GM13977 (cell line): ENCODE measurements at regions not wholly inside any gene's neighbourhood (a gene's known extent, or its start where the extent isn't known, plus 50 kb on each side); places are given as distances from the start of the nearest gene placed in this dataset.
"Not testable (repeated sequence)": the region's sequence is repeated elsewhere in the genome, so short reads cannot be mapped to it uniquely, and the experiment has no call there.

Source experiments
- DNase-seq: peaks from one replicate; pipeline ENCODE4 v3.0.0; 2012; ENCODE audit warnings: low spot score
- CTCF ChIP-seq: IDR thresholded peaks from 2 replicates; pipeline ENCODE4 v1.5.1; 2012; ENCODE audit warnings: mild to moderate bottlenecking, control low read depth; ENCODE audit not compliant: insufficient read depth; ENCODE audit errors: extremely low read depth, missing control alignments
- in situ Hi-C: fragments of 300-500 bp; cut with MboI; formaldehyde crosslinking; loops from one replicate; pipeline ENCODE4 v1.12.0; 2022; ENCODE audit warnings: low sequenced_read_pairs, low pct_unique_long_range_greater_than_20kb, mixed read lengths, inconsistent platforms; ENCODE audit not compliant: unreplicated experiment

GRCh38 chr2:242046206-242046826 is 176.8 kb downstream of the RTP5 start:
- in situ Hi-C loops: no loop called here
- no peak for DNase-seq
- no peak for TF ChIP-seq CTCF

DNA sequence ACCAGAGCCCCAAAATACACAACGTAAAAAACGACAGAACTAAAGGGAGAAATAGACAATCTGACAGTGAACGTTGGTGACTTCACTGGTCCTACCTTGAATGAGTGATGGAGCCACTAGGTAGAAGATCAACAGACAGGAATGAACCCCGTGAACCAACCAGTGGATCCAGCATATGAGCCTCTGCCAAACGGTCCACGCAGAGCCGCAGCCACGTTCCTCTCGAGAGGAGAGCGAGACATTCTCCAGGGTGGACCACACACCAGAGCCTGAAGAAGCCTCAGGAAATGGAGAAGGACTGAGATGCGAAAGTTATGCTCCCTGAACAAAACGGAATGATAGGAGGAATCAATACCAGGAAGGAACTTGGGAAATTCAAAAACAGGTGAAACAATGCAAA is 178.4 kb downstream of the RTP5 start:
- in situ Hi-C loops: no loop called here

GRCh38 chr2:242048479-242048878 is 178.9 kb downstream of the RTP5 start:
- no peak for TF ChIP-seq CTCF
- no peak for DNase-seq
- in situ Hi-C loops: no loop called here

More for the DNA sequence above, 178.4 kb downstream of the RTP5 start:
- no peak for TF ChIP-seq CTCF
- DNase-seq: no peak

DNA sequence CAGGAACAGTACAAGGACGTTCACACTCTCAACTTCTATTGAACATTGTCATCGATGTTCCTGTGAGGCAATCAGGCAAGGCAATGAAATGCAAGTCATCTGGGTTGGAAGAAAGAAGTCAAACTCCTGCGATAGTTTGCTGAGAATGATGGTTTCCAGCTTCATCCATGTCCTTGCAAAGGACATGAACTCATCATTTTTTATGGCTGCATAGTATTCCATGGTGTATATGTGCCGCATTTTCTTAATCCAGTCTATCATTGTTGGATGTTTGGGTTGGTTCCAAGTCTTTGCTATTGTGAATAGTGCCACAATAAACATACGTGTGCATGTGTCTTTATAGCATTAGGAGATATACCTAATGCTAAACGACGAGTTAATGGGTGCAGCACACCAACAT is 180.0 kb downstream of the RTP5 start:
- in situ Hi-C loops, DNase-seq: not testable (repeated sequence)

DNA sequence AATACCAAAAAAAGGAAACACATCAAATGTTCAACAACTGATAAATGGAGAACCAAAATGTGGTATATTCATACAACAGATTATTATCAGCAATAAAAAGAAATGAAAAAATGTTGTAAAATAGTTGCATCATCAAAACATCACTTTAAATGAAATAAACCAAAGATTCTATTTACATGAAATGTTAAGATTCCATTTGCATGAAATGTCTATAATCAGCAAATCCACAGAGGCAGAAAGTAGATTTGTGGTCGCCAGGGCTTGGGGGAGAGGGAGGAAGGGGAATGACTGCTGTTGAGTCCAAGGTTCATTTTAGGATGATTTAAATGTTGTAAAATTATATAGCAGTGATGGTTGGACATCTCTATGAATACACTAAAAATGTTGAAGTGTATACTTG is 181.9 kb downstream of the RTP5 start:
- TF ChIP-seq CTCF: no peak
- in situ Hi-C loops: no loop called here
- DNase-seq: no peak

DNA sequence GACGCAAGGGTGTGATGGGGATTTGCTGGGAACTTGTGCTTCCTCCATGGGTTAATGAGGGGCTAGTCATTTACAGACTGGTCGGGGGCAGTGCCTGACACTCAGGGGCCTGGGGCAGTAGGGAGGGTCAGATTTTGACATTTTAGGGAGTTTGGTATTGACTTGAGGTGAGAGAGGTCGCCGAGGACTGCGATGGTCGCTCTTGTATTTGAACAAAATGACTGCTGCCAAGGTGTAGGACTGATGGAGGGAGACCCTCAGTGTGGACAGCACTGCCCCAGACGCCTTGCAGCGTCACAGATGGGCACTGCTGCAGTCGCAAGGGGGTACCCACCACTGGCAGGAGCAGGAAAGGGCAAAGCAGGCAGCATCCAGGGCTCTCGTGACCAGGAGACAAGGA is 182.9 kb downstream of the RTP5 start:
- no peak for DNase-seq
- in situ Hi-C loops: no loop called here
- TF ChIP-seq CTCF: no peak

DNA sequence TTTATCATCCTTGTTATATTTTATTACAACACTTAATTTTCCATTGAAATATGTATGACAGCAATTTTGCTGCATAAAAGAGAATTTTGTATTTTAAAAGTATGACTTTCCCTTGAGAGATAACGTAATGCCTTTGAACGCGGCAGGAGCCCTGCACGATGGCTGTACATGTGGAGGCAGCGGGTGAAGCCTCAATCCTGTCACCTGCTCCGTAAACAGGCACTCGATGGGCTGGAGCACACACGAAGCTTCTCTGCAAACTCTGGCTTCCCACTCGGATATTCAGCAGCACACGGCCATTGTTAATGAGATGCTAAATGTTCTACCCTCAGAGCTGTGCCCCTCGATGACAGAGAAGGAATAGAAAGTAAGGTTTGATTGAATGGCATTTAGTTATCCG is 184.4 kb downstream of the RTP5 start:
- no peak for TF ChIP-seq CTCF
- in situ Hi-C loops: no loop called here
- no peak for DNase-seq
